ENCODE measurements at regions not wholly inside any gene's neighbourhood (a gene's known extent, or its start where the extent isn't known, plus 50 kb on each side); places are given as distances from the start of the nearest gene placed in this dataset.
A peak's percentile ranks its signal among the peaks of the same experiment; 100 is the strongest.
"Not testable (repeated sequence)": the region's sequence is repeated elsewhere in the genome, so short reads cannot be mapped to it uniquely, and the experiment has no call there.

DNA sequence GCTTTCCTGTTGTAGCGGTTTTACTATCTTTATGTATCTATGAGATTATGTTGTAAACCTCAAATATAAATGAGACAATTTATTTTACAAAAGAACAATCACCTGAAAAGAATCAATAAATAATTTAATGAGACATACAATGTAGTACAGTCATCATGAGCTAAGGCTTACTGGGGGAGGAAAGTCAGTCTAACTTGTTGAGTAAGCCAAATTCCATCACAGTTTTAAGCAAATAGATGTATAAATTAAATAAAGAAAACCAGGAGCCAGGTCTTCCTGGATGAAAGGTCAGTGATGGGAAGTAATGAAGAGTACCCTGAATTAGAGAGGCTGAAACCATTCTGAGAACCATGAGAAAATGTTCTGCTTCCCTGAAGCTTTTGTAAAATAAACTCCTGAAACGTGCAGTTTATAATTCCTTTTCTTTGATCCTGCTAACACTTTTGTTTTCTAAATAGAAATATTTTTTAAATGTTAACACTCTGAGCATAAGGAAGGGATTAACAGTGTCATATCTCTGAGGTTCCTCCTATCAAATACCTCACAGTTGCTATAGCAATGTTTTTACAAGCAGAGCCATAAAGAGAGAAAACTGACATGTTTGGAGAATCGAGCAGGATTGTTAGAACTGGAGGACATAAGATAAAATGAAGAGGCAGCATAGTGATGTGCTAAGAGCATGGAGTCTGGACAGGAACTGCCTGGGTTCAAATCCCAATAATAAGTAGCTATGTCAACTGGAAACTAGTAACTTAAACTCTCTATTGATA is 444.9 kb upstream of the FOXG1 start:
- no peak for DNase-seq (ENCODE audit: low read depth in 2 of 2)

DNA sequence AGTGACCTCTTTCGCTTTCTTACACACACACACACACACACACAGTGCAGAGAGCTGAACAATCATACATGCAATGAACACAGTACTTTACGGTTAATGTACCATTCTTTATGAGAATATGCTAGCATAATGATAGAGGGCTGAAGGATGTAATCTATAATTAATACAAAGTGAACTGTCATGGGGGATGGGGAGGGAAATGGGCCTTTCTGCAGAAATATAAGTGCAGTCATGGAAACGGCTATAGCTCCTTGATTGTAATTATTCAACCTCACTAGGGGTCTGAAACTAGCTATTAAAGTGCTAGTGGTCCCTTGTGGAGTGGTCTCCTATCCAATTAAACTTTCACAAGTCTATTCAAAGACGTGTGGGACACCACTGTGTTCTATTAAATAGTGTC is 443.2 kb upstream of the FOXG1 start:
- no peak for DNase-seq (ENCODE audit: low read depth in 2 of 2)

DNA sequence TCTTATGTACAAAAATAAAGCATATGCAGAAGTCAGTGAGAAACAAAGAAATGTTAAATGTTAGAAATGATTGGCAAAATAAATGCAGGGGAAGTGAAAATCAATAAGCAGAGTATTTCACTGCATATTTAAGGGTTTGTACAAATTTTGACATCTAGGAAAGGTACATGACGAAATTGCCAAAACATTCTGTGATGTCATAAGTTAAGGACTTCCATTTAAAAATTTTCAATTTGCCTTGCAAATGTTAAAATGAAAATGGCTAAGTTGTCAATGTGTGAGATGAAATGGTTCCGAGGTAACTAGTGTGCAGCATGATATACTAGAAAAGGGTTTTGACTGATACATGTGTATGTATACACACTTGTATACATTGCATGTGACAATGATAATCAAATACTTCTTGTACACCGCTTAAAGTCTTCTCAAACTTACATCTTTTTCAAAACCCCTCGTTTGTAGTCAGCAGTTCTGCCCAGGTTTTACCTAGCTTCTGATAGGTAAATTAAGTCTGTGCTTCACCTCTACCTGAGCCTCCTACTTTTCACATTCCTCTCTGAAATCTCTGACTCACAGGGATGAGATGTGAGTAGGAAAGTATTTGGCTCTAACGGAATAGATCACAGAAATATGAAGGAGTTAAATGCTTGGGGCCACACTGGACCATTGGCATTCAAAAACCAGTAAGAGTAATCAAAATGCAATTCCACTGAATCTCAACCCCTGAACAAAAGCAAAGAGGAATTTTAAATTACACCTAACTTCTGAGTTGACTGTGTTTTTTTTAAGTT is 442.4 kb upstream of the FOXG1 start:
- DNase-seq (ENCODE audit: low read depth in 2 of 2), result no peak

DNA sequence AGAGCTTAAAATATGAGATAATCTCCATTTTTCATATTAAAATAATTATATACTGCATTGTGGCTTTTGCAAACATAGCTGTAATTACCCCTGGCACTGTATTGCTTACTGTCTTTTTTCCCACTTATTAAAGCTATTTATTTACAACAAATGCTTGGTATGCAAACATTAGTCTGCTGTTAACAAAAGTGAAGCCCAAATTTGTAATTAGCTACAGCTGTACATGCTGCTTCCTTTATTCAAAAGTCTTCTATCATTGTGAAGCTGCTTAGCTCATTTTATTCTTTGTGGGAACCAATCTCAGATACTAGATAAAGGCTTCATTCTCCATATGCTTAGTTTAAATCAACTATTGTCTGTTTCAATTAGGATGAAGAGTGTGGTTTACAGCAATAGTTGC is 425.8 kb upstream of the FOXG1 start:
- DNase-seq (ENCODE audit: low read depth in 2 of 2), result no peak

DNA sequence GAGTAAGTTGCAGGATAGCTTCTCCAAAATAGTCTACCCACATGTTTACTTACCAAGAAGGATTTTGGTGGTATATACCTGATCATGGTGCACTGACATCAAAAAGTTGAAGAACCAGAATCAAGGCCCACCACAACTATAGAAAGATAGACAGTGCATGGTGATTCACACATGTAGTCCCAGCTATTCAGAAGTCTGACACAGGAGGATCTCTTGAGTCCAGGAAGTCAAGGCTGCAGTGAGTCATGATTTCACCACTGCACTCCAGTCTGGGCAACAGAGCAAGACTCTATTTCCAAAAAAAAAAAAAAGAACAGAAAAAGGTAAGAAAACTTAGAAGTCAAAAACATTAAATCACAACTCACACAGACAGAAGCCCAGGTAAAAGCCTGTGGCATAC is 422.2 kb upstream of the FOXG1 start:
- no peak for DNase-seq (ENCODE audit: low read depth in 2 of 2)

DNA sequence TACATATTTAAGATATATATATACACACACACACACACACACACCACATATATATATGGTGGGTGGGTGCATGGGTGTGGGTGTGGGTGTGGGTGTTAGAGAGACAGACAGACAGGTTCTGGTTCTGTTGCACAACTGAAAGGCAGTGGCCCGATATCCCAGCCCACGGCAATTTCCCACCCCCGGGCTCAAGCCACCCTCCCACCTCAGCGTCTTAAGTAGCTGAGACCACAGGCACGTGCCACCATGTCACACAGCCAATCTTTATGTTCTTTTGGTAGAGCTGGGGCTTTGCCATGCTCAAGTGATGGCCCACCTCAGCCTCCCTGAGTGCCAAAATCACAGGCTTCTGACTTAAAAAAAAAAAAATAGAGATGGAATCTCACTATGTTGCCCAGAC is 417.8 kb upstream of the FOXG1 start:
- DNase-seq (ENCODE audit: low read depth in 2 of 2), result no peak

DNA sequence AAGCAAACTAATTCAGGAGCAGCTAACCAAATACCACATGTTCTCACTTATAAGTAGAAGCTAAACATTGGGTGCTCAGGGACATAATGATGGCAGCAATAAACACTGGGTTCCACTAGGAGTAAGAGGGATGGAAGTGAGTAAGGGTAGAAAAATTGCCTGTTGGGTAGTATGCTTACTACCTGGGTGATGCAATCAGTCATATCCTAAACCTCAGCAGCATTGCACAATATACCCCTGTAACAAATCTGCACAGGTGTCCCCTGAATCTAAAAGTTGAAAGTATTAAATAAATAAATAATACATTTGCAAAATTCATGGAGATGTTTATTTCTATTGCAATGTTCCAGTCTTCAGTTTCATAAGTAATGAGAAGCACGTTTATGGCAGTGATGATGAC is 409.8 kb upstream of the FOXG1 start:
- DNase-seq (ENCODE audit: low read depth in 2 of 2), result no peak

DNA sequence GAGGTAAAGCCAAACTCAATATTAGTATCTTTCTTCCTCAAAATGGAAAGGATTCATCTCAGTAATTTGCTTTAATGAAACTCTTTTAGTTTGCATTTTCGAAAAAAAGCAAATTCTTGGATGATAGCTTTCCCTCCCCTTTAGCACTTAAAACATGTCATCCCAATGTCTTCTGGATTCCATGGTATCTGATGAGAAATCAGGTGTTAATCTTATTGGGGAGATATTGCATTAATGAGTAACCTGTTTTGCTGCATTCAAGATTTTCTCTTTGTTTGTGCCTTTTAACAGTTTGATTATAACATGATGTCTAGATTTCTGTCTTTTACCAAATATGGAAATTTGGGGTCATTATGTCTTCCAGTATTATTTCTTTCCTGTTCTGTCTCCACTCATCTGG is 405.1 kb upstream of the FOXG1 start:
- no peak for DNase-seq (ENCODE audit: low read depth in 2 of 2)

DNA sequence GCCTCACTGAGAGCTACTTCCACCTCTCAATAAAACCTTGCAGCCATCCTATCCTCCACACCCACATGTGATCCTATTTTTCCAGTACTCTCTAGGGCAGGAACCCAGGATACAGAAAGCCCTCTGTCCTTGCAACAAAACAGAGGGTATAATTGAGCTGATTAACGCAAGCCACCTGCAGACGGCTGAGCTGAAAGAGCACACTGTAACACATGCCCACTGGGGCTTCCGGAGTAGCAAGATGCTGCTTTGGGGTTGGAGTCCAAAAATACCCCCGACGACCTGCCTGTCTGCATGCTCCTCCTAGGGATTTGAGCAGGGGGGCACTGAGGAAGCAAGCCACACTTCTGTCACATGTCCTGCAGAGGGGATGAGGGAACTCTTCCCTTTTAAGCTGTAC is 401.1 kb upstream of the FOXG1 start:
- DNase-seq (ENCODE audit: low read depth in 2 of 2), result no peak

DNA sequence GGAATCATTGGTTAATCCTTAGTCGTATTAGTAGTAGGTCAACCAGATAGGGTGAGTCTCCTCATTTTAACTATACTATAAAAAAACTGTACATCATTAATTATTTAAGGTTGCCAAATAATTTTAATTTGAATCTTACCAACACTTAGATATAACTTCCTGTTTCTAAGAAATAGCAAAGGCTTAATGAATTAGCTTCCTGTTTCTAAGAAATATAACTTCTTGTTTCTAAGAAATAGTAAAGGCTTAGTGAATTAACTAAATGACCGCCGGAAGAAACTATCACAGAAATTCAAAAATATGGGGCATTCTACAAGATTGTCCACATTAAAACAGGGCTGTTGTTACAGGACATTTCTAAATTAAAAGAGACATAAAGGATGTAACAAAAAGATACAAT is 392.9 kb upstream of the FOXG1 start:
- no peak for DNase-seq (ENCODE audit: low read depth in 2 of 2)

DNA sequence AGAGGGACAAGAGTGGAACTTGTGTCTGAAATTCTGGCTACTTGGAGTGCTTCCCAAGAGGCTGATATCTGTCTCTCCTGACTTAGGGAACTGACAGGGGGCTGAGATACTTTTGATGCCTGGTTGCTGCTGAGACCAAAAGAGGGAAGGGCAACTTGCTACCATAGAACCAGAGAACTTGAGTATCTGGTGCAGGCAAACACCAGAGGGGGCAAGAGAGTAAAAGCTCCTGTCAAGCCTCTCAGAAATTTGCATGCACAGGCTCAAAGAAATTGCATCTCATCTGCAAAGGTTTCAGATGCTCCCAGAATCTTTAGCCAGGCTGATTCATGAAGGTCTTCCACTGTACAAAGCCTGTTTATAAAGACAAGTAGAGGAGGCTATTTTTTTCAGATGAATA is 391.3 kb upstream of the FOXG1 start:
- no peak for DNase-seq (ENCODE audit: low read depth in 2 of 2)

DNA sequence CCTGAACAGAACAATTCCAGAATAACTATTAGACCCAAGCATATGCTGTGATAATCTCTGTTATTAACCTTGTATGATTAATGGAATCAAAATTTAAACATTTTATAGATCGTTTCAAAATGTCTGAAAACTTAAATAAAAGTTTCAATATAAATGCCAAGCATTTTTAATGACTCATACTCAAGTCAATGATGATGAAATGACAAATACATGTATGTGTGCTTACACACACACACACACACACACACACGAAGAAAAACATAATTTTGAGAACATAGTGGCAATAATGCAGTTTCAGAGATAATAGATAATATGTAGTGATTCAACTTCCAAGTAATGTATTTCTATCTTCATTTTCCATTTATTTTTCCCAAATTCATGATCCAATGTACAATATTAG is 384.9 kb upstream of the FOXG1 start:
- no peak for DNase-seq (ENCODE audit: low read depth in 2 of 2)

DNA sequence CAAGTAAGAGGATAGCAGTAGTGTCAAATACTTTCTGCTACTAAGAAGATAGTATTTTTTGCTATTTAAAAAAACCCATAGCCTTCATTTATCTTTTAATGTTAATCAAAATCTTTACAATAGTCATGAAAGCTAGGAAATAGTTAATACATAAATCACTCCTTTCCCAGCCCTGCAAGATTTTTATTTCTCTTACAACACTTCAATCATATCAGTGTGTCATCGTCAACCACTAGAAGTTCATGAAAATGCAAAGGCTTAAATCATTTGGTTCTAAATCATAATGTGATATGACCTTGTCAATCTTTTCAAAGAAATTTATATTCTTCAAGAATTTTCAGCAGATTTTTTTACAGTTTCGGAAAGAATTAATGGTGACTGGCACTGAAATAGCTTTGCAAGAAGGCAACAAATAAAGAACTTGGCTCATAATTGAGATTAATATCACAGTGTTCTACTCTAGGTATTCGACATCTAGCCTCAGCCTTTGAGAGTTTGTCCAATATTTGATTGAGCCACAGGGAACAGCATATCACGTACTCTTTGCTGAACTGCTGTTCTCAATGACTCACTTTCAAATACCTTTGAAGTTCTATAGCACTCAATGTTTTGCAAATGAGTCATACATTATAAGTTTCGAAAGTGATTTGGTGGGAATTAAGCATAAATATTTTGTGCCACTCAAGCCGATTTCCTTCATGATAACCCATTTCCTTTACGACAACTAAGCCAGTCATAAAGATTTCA is 384.0 kb upstream of the FOXG1 start:
- DNase-seq (ENCODE audit: low read depth in 2 of 2), result peak; percentile 63 to 69

DNA sequence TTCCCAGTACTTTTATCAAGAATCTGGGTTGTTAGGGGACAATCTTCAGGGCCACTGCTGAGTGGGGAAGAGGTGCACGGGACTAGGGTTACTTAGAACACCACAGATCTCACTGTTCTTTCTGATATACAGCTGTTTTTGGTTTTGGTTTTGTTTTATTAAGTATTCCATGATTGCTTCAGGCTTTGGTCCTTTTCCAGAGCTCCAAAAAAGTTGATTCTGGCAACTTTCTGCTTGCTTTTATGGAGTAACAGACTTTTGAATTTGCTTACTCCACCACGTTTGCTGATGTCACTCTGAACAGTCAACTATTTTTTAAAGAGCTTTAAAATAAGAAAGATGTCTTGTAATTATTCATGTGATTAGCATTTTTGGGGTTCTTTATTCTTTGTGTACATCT is 368.1 kb upstream of the FOXG1 start:
- DNase-seq (ENCODE audit: low read depth in 2 of 2), result no peak

DNA sequence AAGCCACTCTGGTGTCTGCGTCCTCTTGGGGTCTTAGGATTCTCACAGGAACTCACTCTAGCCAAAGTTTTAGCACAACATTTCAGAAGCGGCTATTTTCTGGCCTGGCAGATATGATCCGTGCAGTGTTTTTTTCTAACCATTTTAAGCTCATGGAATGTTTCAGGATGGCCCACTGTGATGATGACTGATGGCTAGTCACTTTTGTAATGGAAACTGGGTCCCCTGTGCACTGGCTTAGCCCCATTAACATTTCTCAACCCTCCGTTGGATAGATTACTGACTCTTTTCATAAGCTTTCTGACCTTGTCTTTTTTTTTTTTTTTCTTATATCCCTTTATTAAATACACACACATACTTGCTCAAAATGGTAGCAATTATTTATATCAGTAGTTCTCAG is 364.9 kb upstream of the FOXG1 start:
- not testable (repeated sequence) for DNase-seq (ENCODE audit: low read depth in 2 of 2)

DNA sequence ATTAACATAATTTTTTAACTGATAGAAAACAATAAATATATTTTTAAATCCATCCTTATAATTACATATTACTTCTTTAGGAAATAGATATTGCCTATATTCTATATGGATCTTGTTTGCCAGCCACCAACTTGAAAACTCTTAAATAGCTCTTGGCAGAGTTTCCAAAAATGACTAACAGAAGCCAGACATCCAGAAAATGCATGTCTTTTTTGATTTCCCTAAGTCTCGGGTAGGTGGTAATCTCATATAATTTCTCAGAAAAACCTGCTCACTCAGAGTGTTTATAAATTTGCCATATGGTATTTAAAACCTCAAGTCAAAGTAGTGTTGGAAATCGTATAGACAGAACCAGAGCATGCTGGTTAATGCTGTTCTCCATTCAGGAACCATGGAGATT is 360.4 kb upstream of the FOXG1 start:
- no peak for DNase-seq (ENCODE audit: low read depth in 2 of 2)

DNA sequence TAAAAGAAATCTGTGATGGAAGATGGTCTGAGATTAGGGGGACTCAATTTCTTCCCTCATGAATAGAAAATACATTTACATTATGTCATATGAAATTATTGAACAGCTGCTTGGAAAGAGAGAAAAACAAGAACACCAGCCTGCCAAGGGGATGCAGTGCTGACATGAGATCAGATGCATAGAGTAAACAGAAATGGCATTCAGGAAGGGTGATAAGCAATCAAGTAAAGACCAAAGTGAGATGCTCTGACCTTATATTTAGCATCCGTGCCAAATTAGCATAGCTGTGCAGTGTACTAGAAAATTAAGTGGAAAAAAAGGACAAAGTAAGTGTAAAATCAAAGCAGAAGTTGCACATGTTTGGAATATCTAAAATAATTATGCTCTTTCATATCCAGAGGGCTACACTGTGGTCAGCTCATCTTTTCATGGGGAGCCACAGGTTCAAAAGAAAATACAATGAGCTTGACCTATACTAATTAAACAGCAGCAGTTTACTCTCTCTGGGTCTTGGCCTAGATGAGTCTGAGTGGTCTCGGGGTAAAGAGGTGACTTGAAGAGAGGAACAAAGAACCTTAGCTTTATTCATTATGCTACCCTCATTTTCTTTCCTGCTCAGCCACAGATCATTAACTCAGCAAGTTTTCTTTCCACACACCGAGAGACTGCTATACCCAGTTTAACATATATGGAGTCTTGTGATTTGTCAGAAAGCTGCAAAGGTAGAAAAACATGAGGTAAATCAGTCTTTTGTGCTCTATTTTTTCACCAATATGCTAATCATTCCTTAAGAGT is 359.4 kb upstream of the FOXG1 start:
- DNase-seq (ENCODE audit: low read depth in 2 of 2), result no peak

DNA sequence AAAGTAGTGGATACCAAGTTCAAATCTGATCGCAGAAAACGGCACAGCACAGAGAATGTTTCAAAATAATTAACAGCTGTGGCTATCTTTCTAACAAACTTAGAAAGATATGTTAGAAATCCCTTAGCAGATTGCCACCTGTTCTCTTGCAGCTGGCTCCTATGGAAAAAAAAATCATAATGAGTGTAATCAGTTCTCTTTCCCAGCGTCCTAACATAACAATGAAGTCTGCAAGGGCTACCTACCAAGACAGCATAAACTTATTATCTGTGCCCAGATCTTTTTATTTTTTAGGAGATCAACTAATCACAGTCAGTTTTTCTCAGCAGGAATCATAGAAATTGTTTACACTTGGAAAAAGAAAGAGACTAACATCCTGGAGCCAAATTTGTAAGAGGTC is 358.6 kb upstream of the FOXG1 start:
- DNase-seq (ENCODE audit: low read depth in 2 of 2), result no peak

DNA sequence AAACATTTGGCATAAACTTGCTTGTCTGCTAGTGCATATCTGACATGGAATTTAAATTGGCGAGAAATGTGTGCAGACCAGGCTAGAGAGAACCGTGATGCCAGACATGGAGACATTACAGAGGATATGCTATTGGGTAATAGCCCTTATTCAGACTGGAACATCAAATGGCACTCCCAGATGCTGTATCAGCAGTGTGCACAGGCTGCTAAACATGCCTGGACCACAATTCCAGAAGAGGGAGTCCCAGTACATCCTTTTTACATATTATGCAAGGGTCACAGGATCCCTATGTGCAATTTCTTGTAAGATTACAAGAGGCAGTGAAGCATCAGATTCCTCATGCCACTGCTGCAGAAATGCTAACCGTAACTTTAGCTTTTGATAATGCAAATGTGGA is 354.5 kb upstream of the FOXG1 start:
- no peak for DNase-seq (ENCODE audit: low read depth in 2 of 2)

DNA sequence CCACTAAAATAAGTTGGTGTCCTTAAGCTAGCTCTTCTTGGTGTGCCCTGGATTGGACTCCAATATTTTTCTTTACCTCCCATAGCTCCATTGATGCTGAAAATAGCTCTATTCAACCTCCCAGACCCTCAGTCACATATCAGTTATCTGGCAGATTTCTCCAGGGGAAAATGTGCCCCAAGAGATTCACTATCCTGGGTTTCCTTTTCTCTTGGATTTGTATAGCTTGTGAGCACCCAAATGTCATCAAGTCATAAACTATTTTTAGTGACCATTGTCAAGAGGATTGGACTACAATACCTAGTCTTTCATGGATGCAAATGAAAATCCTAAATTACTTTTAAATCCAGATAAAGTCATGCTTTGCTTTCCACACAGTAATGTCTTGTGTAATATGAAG is 339.6 kb upstream of the FOXG1 start:
- no peak for DNase-seq (ENCODE audit: low read depth in 2 of 2)

DNA sequence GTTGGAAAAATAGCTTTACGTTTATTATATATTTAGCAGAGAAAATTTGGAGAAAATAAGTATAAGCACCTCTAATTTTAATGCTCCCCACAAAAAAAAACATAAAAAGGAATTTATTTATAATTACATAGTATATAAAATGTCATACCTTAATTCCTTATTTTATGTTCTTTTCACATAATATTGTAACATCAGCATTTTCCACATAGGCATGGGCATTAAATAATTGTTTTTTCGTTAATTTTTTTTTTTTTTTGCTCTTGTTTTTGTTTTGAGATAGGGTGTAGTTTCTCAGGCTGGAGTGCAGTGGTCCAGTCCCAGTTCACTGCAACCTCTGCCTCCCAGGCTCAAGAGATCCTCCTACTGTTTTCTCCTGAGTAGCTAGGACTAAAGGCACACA is 329.8 kb upstream of the FOXG1 start:
- no peak for DNase-seq (ENCODE audit: low read depth in 2 of 2)

DNA sequence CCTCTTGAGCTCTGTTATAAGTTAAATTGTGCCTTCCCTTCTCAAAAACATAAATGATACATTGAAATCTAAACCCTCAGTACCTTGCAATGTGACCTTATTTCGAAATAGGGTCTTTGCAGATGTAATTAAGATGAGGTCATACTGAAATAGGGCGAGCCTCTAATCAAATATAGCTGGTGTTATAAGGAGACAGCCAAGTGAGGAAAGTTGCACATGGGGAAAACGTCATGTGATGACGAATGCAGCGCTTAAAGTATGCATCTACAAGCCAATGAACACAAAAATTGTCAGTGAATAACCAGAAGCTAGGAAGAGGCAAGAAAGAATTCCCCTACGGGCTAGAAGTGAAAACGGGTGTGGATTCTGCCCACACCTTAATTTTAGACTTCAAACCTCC is 305.2 kb upstream of the FOXG1 start:
- peak; percentile 4 to 11 for DNase-seq (ENCODE audit: low read depth in 2 of 2)
